Kidney glomerular epithelial cell (primary cell): ENCODE measurements at regions not wholly inside any gene's neighbourhood (a gene's known extent, or its start where the extent isn't known, plus 50 kb on each side); places are given as distances from the start of the nearest gene placed in this dataset.

Experiments used
- DNase-seq: peaks from one replicate; lab custom pipeline; 2025; lab: John Stamatoyannopoulos, UW

DNA sequence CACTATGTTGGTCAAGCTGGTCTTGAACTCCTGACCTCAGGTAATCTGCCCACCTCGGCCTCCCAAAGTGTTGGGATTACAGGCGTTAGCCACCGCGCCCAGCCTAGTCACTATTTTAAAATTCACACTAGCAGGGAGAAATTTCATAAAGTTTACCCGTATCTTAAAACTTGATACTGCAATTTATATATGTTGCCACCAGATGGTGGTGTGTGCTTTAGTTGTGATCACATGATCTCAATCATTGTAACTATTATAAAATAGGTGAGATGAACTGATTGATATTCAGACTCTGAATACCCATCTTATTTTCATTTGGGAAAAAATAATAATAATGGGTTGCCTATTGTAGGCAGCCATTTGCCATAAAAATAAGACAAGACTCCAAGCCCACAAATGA is 1330.4 kb upstream of the WWC1 start:
- no peak for DNase-seq

DNA sequence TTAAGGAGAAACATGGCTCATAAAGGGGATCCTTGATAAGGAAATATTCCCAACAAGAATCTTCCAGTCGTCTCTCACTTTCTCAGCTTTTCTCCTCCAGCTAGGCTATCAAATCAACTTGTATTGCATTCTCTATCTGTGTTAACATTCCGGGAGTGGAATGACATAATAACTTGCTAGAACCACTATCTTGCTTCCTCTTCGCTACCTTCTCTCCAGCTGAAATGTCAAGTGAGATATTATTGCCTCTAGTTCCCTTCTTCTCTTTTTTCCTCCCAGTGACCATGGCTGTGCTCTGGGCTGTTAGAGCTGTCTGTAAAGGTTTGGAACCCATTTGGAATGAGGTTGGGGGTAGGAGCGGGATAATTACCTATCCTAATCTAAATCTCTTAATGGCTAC is 1329.5 kb upstream of the WWC1 start:
- no peak for DNase-seq

DNA sequence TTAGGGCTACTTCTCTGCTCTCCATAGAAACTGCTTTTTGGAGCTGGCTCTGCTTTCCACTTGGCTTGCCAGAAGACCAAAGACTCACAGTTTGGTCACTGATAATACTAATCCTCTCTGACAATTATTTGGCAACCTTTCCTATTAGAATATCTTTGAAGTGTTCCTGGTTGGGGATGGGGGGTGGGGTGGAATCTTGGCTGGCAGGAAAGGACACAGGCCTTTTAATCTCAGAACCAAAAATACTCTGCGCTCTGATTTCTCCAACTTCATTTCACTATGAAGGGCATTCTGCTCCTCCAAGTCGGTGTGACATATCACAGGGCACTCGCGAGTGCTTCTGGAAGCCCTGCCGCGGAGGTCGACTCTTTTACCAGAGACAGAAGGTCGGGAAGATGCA is 1329.0 kb upstream of the WWC1 start:
- no peak for DNase-seq

GRCh38 chr5:166963596-166963995 is 1327.8 kb upstream of the WWC1 start:
- no peak for DNase-seq

GRCh38 chr5:166977911-166978422 is 1313.5 kb upstream of the WWC1 start:
- no peak for DNase-seq

- DNase-seq = no peak
These were observed 1312.0 kb upstream of the WWC1 start for GRCh38 chr5:166979307-166979895.

GRCh38 chr5:166980666-166981065 is 1310.8 kb upstream of the WWC1 start:
- DNase-seq = no peak

- DNase-seq = no peak
These were observed 1309.2 kb upstream of the WWC1 start for GRCh38 chr5:166982226-166982625.

GRCh38 chr5:166991601-166992000 is 1299.8 kb upstream of the WWC1 start:
- no peak for DNase-seq

DNA sequence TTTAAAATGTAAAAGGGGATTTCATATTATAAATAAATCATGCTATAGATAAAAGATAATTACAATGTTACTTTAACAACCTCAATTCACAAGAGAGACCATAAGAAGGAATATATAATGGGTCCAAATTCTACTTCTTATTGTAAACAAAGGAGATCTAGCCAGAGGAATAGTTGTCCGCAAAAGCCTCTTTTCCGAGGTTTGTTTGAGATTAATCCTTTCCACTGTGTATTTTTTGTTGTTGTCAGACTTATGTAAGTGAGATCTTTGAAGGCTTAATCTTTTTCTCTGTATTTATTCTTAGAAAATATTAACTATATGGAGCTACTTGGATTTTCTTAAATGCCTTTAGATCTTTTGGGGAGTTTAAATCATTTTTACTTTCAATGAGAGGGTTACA is 1299.3 kb upstream of the WWC1 start:
- DNase-seq = no peak

- no peak for DNase-seq
These were observed 1298.3 kb upstream of the WWC1 start for GRCh38 chr5:166992874-166993722.

GRCh38 chr5:166994226-166994625 is 1297.2 kb upstream of the WWC1 start:
- DNase-seq = no peak

DNA sequence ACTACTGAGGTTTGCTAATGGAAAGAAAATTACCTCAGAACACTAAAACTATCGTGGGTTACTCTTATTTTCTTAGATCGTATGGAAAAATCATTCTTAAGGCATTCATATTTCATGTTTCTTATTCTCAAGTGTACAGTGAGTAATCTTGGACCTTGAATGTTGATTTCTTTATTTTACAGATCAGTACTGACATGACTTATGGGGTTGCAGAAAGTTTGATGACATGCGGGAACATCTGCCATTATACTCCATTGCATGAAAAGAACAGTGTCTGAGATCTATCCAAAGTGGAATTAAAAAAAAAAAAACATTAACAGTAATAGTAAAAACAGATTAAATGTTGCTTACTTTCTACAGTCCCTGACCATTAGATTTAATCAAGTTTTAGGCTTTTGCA is 1290.2 kb upstream of the WWC1 start:
- DNase-seq = no peak

DNA sequence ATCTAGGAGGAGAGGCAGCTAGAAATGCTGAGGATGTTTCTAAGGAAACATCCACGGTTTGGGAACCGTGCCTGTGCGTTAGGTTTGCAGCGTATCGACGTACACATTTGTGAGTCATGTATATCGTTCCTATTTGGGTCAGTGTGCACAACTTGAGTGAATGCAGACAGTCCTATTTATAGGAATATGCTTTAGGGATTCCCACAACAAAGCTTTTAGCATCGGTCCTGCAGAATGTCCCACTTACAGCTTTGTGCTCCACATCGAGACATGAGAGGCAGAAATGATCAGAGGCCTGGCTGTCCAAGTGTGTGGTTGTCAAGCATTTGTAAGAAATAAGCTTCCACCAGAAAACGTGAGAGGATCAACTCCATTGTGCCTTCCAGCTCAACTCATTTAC is 1282.7 kb upstream of the WWC1 start:
- no peak for DNase-seq

DNA sequence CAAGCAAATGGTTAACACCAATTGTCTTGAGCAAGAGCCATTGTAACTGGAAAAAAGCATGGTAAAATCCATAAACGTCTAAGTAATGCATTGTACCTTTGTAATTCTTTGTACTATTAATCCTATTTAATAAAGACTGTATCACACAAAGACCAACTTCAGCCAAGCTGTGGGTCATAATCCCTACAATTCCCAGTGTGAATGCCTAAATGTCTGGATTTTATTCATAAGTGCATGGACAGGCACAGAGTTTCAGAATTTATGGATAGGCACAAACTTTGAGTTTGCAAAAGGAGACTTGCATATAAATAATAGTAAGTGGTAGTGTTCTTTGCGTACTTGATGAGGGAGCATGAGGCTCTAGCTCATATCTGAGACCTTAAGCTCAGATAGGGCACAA is 1280.2 kb upstream of the WWC1 start:
- no peak for DNase-seq

DNA sequence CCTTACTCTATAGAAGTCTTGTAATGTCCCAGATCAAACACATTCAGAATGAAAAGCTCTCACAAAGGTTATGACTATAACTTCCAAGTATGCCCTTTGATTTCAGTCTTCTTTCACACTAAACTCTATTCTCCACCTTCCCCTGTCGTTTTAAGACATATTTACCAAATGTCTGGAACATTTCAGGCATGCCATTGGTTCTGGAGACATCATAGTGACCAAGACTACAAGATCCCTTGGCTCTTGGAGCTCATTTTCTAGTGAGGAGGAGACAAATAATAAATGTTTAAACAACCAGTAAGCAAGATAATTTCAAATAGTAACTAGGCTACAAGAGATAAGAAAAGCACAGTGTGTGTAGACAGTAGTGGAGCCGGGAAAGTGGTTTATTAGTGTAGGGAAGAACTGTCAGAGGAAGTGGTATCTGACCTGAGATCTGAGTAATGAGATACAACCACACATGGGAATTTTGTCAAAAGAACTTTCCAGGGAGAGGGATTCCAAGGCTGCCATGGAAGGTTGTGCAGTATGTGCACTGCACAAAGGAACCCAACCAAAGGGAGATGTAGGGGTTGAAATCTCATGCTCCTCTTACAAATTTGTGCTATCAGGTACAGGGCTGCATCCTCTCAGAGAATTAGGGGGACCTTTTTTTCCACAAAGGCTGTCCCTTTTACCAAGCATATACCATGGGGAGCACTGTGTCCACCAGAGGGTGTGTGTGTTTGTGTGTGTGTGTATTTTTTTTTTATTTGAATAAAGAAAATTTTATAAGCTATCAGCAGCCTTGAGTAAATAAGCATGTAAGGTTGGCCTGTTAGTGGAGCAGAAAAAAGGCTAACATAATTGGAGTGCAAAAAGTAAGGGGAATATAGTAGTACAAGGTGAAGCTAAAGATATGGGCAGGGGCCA is 1279.1 kb upstream of the WWC1 start:
- no peak for DNase-seq

DNA sequence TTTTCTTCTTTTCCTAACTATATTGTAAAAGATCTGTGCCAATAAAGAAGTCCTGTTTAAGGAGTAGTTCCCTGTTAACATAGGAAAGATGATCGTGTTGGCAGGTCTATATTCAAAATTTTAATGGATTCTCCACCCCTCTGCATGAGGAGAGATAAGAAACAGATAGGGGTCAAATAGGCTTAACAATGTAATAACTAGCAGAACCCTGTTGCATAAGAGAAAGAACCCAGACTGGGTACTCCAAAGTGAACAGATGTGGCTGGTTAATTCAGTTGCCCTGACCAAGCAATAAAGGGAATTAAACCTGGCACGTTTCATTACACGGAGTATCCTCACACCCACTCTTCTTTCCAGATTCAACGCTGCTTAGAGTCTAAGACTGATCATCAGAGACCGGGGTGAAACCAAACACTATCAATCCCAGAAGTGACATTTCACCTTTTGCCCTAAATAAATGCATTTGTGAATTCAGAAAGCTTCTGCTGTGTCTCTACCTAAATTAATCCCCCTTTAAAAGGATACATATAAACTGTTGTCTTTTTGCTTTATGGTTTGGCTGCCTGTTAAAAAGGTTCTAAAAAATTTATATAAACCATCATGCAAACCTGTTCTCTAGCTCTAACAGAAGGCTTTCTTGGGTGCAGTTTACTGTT is 1276.9 kb upstream of the WWC1 start:
- DNase-seq = no peak

DNA sequence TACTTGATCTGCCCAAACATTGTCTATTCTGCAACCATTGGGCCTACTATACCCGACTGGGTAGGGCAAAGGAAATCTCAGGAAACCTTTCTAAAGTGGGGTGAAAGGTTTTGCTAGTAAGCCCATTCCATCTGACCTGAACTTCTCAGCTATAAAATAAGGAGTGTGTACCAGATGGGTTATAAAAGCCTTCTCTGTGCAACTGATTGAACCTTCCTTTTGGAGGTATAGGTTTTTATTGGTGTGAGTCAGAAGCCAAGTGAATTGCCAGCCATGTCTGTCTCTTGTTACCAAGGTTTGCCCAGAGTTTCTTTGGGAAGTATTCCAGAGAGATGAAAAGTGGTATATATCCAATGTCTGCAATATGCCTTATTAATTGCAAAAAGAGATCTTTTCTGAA is 1271.0 kb upstream of the WWC1 start:
- no peak for DNase-seq

GRCh38 chr5:167029488-167029887 is 1262.0 kb upstream of the WWC1 start:
- no peak for DNase-seq

DNA sequence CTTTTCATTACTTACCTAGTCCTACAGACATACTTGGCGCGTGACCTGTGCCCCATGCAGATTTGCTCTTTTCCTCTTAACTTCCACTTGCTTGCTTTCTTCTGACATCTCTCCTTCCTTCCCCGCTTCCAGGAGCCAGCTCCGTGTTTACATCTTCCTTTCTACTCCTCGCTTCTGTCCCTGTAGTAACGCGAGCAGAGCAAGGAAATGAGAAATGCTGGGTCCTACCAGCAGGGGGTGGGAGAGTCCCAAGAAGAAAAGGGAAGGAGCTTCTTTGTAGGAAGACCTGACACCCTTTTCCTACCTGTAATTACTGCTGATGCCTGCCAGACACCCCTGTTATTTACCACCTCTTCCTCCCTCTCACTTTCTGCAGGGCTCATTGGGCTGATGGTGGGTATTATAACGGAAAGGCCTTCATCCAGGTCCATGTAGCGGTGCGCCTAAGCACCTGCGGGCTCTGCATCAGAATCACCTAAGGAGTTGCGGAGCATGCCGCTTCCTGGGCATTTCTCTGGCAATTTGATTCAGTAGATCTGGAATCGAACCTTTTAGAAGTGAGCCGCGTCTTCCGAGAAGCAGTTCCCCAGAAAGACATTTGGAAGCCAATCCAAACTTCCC is 1260.8 kb upstream of the WWC1 start:
- DNase-seq = no peak

- no peak for DNase-seq
These were observed 1254.9 kb upstream of the WWC1 start for GRCh38 chr5:167036585-167036984.
